ENCODE measurements at regions not wholly inside any gene's neighbourhood (a gene's known extent, or its start where the extent isn't known, plus 50 kb on each side); places are given as distances from the start of the nearest gene placed in this dataset.
"Not testable (repeated sequence)": the region's sequence is repeated elsewhere in the genome, so short reads cannot be mapped to it uniquely, and the experiment has no call there.

- TF ChIP-seq CTCF (IDR thresholded peaks at IDR 0.05; ENCODE audit: borderline replicate concordance, extremely low read depth, low read length, poor library complexity, severe bottlenecking); EZH2 (IDR thresholded peaks at IDR 0.05; ENCODE audit: borderline replicate concordance, low read depth, low read length, severe bottlenecking): not testable (repeated sequence)
Measured at GRCh38 chr22:23450821-23451220, 129.3 kb downstream of the IGLL1 start.

Data from DND-41 (cell line).